Nephron progenitor cell (in vitro differentiated cells): ENCODE measurements at regions not wholly inside any gene's neighbourhood (a gene's known extent, or its start where the extent isn't known, plus 50 kb on each side); places are given as distances from the start of the nearest gene placed in this dataset.
A peak's percentile ranks its signal among the peaks of the same experiment; 100 is the strongest.
"Not testable (repeated sequence)": the region's sequence is repeated elsewhere in the genome, so short reads cannot be mapped to it uniquely, and the experiment has no call there.

Experiments
- DNase-seq: peaks from one replicate; pipeline ENCODE4 v3.0.0; 2021
- H3K27ac Mint-ChIP-seq: 2 replicates; pipeline ENCODE4 v1.8.0; 2021; ENCODE audit warnings: mild to moderate bottlenecking, moderate library complexity, mixed read lengths
- H3K27me3 Mint-ChIP-seq: 2 replicates; pipeline ENCODE4 v1.8.0; 2021; ENCODE audit warnings: mild to moderate bottlenecking, low read depth, mixed read lengths; ENCODE audit not compliant: poor library complexity
- H3K36me3 Mint-ChIP-seq: 2 replicates; pipeline ENCODE4 v1.8.0; 2021; ENCODE audit warnings: low read depth, mixed read lengths
- H3K4me1 Mint-ChIP-seq: 2 replicates; pipeline ENCODE4 v1.8.0; 2021; ENCODE audit warnings: mixed read lengths
- H3K4me3 Mint-ChIP-seq: 2 replicates; pipeline ENCODE4 v1.8.0; 2021; ENCODE audit warnings: mild to moderate bottlenecking, moderate library complexity, mixed read lengths
- H3K9me3 Mint-ChIP-seq: 2 replicates; pipeline ENCODE4 v1.8.0; 2021; ENCODE audit warnings: mild to moderate bottlenecking, moderate library complexity, mixed read lengths
- CTCF ChIP-seq: fragments of 200-600 bp; sonication (generic); IDR thresholded peaks from 2 replicates; pipeline ENCODE4 v1.5.0; 2021; ENCODE audit warnings: antibody characterized with exemption

- Mint-ChIP-seq H3K27me3 (no peaks in the 10 kb centered on the region), H3K27ac (no peak overlapping the region), H3K4me1 (peaks cover 21% of the 10 kb centered on the region), H3K4me3 (no peak overlapping the region), H3K9me3 (no peaks in the 10 kb centered on the region), H3K36me3 (no peaks in the 10 kb centered on the region)
- no peak for DNase-seq
- TF ChIP-seq CTCF = no peak
These were observed 81.6 kb upstream of the FAT1 start for GRCh38 chr4:186805020-186805820.

GRCh38 chr4:186805917-186806316 is 82.3 kb upstream of the FAT1 start:
- H3K27ac Mint-ChIP-seq, H3K9me3 Mint-ChIP-seq, DNase-seq, H3K4me3 Mint-ChIP-seq, H3K27me3 Mint-ChIP-seq, H3K36me3 Mint-ChIP-seq: not testable (repeated sequence)
- H3K4me1 Mint-ChIP-seq = peaks cover 21% of the 10 kb centered on the region

- H3K27ac Mint-ChIP-seq = peak overlapping the region; percentile 75
- no peak overlapping the region for H3K4me3 Mint-ChIP-seq
- H3K36me3 Mint-ChIP-seq = no peaks in the 10 kb centered on the region
- H3K9me3 Mint-ChIP-seq = peaks cover 7% of the 10 kb centered on the region
- H3K27me3 Mint-ChIP-seq = no peaks in the 10 kb centered on the region
- TF ChIP-seq CTCF = no peak
- no peak for DNase-seq
- H3K4me1 Mint-ChIP-seq = peaks cover 21% of the 10 kb centered on the region
These were observed 83.2 kb upstream of the FAT1 start for GRCh38 chr4:186806679-186807421.

- no peak overlapping the region for H3K4me3 Mint-ChIP-seq
- no peaks in the 10 kb centered on the region for H3K27me3 Mint-ChIP-seq
- no peaks in the 10 kb centered on the region for H3K36me3 Mint-ChIP-seq
- peaks cover 16% of the 10 kb centered on the region for H3K9me3 Mint-ChIP-seq
- DNase-seq = no peak
- peaks cover 21% of the 10 kb centered on the region for H3K4me1 Mint-ChIP-seq
- no peak for TF ChIP-seq CTCF
- no peak overlapping the region for H3K27ac Mint-ChIP-seq
These were observed 84.4 kb upstream of the FAT1 start for GRCh38 chr4:186807808-186808629.

- TF ChIP-seq CTCF = no peak
- no peak for DNase-seq
- Mint-ChIP-seq H3K4me1 (peaks cover 21% of the 10 kb centered on the region), H3K27ac (no peak overlapping the region), H3K4me3 (no peak overlapping the region), H3K9me3 (peaks cover 21% of the 10 kb centered on the region), H3K27me3 (no peaks in the 10 kb centered on the region), H3K36me3 (no peaks in the 10 kb centered on the region)
These were observed 85.0 kb upstream of the FAT1 start for GRCh38 chr4:186808630-186809018.

- Mint-ChIP-seq H3K36me3 (no peaks in the 10 kb centered on the region), H3K27ac (no peak overlapping the region)
These were observed 85.4 kb upstream of the FAT1 start for GRCh38 chr4:186809070-186809469.

More at GRCh38 chr4:186809070-186809469, 85.4 kb upstream of the FAT1 start:
- H3K4me1 Mint-ChIP-seq = peaks cover 21% of the 10 kb centered on the region
- H3K4me3 Mint-ChIP-seq = no peak overlapping the region
- H3K9me3 Mint-ChIP-seq = peaks cover 21% of the 10 kb centered on the region
- TF ChIP-seq CTCF = no peak
- no peaks in the 10 kb centered on the region for H3K27me3 Mint-ChIP-seq
- no peak for DNase-seq
